Mesenteric fat pad (tissue), 1 donor: ENCODE measurements at regions not wholly inside any gene's neighbourhood (a gene's known extent, or its start where the extent isn't known, plus 50 kb on each side); places are given as distances from the start of the nearest gene placed in this dataset.

Experiments
- DNase-seq: peaks from one replicate; pipeline ENCODE4 v3.0.0-alpha.2; 2020; ENCODE audit warnings: low spot score
- donor health status: DM: yes; HTN: yes; CAD: no.

- no peak for DNase-seq
Observed at GRCh38 chr11:107151158-107151557, 132.9 kb upstream of the GUCY1A2 start.

GRCh38 chr11:107140983-107141382 is 122.7 kb upstream of the GUCY1A2 start:
- no peak for DNase-seq

DNA sequence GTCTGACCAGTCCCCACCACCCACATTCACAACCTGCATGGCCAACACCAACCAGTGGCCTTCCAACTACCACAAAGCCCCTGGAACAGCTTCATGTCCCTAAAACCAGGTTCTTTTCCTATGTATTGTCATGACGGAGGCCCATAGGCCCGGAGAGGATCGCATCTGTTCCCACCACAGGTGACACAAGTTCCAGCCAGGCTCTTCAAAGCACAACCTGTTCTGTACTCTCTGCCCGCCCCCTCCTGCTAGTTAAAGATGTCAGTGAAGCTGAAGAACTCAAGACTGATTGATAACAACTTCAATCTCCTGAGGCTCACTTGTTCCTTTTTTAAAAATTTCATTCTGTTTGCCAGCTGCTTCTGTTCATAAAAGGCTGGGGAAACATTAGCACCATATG is 121.1 kb upstream of the GUCY1A2 start:
- no peak for DNase-seq

DNA sequence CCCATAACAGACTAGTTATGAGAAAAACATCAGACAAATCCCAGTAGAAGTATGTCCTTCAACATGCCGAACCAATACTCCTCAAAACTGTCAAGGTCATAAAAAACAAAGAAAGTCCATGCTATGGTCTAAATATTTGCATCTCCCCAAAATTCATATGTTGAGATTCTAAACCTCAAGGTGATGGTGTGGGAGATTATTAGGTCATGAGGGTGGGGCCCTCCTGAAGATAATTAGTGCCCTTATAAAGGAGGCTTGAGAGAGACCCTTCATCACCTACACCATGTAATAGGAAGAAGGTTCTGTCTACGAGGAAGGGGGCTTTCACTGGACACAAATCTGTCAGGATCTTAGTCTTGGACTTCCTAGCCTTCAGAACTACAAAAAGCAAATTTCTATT is 118.6 kb upstream of the GUCY1A2 start:
- DNase-seq, result no peak

DNA sequence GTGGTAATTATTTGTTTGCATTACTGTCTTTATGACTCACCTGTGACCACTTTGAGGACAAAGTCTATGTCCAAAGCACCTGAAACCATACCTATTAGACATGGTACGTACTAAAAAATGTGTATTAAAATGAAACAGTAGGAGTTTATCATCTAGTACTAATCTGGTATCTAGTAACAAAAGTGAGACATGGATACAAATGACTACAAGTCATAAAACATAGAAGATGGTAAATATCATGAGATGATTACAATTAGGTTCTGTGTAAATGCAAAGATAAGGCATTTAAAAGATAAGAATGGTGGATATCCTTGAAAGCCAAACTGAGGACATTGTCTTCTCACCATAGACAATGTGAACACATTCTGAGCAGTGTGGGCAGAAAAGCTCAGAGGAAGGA is 113.5 kb upstream of the GUCY1A2 start:
- DNase-seq, result no peak

DNA sequence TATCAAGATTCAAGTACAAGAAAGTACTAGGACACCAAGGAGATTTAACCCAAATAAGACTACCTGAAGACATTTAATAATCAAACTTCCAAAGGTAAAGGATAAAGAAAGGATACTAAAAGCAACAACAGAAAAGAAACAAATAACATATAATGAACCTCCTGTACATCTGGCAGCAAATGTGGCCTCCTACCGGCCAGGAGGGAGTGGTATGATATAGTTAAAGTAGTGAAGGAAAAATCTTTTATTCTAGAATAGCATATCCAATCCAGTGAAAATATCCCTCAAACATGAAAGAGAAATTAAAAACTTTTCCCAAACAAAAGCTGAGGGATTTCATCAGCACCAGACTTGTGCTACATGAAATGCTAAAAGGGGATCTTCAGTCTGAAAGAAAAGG is 104.7 kb upstream of the GUCY1A2 start:
- no peak for DNase-seq

DNA sequence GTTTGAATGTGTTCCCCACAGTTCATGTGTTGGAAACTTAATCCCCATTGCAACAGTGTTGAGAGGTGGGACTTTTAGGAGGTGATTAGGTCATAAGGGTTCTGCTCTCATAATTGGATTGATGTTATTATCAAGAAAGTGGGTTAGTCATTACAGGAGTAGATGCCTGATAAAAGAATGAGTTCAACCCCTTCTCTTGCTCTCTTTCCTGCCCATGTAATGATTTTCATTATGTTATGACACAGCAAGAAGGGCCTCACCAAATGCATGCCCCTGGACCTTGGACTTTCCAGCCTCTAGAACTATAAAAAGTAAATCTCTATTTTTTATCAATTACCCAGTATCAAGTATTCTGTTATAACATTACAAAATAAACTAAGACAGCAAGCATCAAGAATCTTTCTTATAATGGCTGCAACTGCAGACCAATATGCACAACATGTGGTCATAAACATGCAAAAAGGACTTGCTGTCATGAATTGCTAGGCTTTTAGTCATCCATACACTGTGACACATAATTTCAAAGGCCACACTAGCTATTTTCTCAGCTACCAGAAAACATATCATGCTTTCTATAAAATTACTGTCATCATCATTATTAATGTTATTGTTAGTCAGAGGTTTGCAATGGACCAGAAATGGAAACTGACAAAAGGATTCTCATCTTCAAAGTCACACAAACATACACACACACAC is 99.9 kb upstream of the GUCY1A2 start:
- DNase-seq, result no peak

DNA sequence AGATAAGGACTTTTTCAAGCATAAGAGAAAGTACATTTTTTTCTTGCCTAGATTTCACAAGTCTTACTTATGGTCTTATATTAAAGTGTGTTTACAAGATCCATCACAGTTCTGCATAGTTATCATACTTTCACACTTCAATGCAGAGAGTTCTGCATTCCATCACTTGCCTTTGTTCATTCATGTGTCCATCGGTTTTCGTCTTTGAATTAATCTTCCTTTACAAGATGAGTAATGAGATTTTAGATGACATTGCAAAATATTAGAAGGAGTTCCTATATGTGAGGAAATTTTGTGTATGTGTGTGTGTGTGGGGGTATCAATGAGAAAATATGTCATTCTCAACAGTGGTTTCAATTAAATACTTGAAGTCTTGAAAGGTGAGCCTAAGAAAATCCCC is 98.1 kb upstream of the GUCY1A2 start:
- no peak for DNase-seq

DNA sequence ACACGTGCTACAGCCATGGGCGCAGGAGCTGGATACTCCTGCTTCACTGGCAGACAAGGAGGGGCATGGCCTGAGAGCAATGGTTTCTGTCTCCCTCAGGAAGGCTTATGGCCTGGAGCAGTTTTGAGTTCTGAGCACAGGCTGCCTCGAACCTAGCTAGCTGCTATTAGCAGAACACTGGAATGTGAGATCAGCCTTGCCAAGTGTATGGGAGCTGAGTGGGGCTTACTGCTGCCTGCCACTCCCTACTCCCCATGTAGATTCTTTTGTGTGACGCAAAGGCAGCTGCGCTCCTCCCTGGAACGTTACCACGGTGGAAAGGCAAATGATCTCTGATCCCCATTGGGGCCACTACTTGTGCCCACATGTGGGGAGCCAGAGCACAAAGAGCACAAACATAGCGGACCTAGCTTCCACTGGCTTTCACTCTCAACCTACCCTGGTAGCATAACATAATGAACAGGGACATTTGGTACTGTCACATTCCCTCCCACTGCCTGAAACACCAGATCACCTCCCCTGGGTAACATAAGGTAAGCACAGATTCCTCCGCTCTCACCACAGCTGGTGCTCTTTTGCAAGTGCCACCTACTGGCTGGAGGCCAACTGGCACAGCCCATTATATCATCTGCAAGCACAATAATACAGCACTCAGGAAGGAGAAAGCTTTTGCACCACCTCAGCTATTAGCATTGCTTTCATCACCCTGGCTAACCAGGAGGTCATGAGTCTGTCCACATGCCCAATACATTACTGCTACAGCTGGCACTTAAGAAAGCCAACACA is 84.6 kb upstream of the GUCY1A2 start:
- no peak for DNase-seq

DNA sequence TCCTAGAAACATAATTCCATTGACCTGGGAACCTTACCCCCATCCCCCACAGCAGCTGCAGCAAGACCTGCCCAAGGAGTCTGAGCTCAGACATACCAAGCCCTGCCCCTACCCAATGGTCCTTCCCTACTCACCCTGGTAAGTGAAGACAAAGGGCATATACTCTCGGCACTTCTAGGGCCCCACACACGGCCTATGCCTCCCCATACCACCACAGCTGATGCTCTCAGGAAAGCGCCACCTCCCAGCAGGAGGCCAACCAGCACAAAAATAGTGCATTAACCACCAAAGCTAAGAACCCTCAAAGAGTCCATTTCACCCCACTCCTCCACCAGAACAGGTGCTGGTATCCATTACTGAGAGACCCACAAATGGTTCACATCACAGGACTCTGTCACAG is 74.4 kb upstream of the GUCY1A2 start:
- DNase-seq, result no peak

- no peak for DNase-seq
Observed at GRCh38 chr11:107078375-107078774, 60.1 kb upstream of the GUCY1A2 start.

DNA sequence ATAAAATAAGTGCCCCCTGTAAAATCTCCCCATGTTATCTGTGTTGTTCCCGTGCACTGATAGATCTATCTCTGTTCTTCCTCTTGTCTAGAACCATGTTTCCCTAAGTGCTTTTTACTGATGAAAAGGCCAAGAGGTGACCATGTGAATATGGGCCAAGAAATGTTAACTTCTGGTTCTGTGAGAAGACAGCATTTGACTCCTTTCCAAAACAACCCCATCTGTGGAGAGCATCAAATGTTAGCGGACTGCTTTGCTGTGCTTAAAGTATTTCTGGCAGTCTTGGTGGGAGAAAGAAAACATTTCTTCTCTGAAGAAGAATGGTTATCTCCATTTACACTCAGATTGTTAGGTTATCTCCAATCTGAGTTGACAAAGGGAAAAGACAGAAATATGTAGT is 58.6 kb upstream of the GUCY1A2 start:
- no peak for DNase-seq

DNA sequence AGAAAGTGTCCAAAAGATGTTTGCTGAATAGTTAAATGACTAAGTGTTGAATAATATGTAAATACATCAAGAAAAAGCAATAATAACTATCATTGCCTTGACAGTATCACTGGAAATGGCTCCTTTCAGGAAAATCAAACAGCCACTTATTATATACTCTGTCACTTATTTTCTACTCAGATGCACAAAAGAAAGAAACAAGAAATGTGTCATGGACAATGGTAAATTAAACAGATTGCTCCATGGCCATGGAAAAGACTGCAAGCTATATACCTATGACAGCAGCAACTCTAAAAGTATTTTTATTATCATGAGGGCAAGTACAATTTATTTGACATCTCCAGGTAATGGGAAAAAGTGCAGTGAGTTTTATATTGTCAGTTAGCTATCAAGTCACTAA is 52.9 kb upstream of the GUCY1A2 start:
- no peak for DNase-seq
